ENCODE measurements at regions not wholly inside any gene's neighbourhood (a gene's known extent, or its start where the extent isn't known, plus 50 kb on each side); places are given as distances from the start of the nearest gene placed in this dataset.

DNA sequence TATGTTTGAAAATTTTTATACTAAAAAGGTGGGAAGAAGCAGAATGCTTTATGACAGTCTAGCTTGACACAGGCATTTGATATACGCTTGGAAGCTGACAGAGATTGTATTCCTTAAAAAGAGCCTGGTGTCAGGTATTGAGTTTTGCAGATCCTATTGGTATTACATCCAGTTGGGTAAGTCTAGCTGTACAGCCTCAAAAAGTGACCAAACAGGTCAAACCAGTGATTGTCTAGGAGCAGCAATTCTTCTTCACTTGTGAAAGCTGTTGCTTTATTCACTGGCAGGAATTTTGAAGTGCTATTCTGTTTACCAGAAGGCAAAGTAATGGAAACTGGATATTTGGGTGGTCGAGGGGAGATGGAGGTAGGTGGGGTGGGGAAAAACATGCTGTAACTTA is 77.5 kb downstream of the UCHL1 start:
- TF ChIP-seq POLR2A (IDR thresholded peaks at IDR 0.05; ENCODE audit: low read length), result no peak
- no peak for TF ChIP-seq GATA1 (IDR thresholded peaks at IDR 0.05; ENCODE audit: low read depth, low read length)

Measured in erythroblast (primary cell).